ENCODE measurements at regions not wholly inside any gene's neighbourhood (a gene's known extent, or its start where the extent isn't known, plus 50 kb on each side); places are given as distances from the start of the nearest gene placed in this dataset.

- Mint-ChIP-seq H3K4me1 (peaks cover 11% of the 10 kb centered on the region), H3K27ac (no peak overlapping the region), H3K36me3 (ENCODE audit: low read depth) (no peaks in the 10 kb centered on the region), H3K9me3 (no peaks in the 10 kb centered on the region), H3K4me3 (no peak overlapping the region), H3K27me3 (ENCODE audit: low read depth, poor library complexity) (peaks cover 19% of the 10 kb centered on the region)
- no peak for TF ChIP-seq CTCF (IDR thresholded peaks at IDR 0.05)
- no peak for DNase-seq
Observed at GRCh38 chr3:160069986-160070385, 81.4 kb downstream of the IL12A start.

- no peak for TF ChIP-seq CTCF (IDR thresholded peaks at IDR 0.05)
- no peaks in the 10 kb centered on the region for H3K9me3 Mint-ChIP-seq
- H3K36me3 Mint-ChIP-seq (ENCODE audit: low read depth) = no peaks in the 10 kb centered on the region
- no peak for DNase-seq
- H3K27me3 Mint-ChIP-seq (ENCODE audit: low read depth, poor library complexity) = no peaks in the 10 kb centered on the region
- H3K27ac Mint-ChIP-seq = no peak overlapping the region
- no peak overlapping the region for H3K4me3 Mint-ChIP-seq
- H3K4me1 Mint-ChIP-seq = no peaks in the 10 kb centered on the region
Observed at GRCh38 chr3:160076519-160076918, 87.9 kb downstream of the IL12A start.

- Mint-ChIP-seq H3K9me3 (peaks cover 5% of the 10 kb centered on the region), H3K4me1 (no peaks in the 10 kb centered on the region), H3K4me3 (no peak overlapping the region), H3K27ac (no peak overlapping the region), H3K36me3 (ENCODE audit: low read depth) (no peaks in the 10 kb centered on the region), H3K27me3 (ENCODE audit: low read depth, poor library complexity) (no peaks in the 10 kb centered on the region)
- no peak for TF ChIP-seq CTCF (IDR thresholded peaks at IDR 0.05)
- DNase-seq = no peak
Observed at GRCh38 chr3:160078533-160078932, 89.9 kb downstream of the IL12A start.

- Mint-ChIP-seq H3K4me3 (no peak overlapping the region), H3K36me3 (ENCODE audit: low read depth) (no peaks in the 10 kb centered on the region), H3K4me1 (peaks cover 2% of the 10 kb centered on the region), H3K27ac (no peak overlapping the region), H3K27me3 (ENCODE audit: low read depth, poor library complexity) (no peaks in the 10 kb centered on the region), H3K9me3 (peaks cover 5% of the 10 kb centered on the region)
- no peak for DNase-seq
- TF ChIP-seq CTCF (IDR thresholded peaks at IDR 0.05) = no peak
Observed at GRCh38 chr3:160081958-160082533, 93.4 kb downstream of the IL12A start.

GRCh38 chr3:160084998-160085397 lies 96.4 kb downstream of the IL12A start:
- DNase-seq = no peak
- peaks cover 12% of the 10 kb centered on the region for H3K4me1 Mint-ChIP-seq
- no peak for TF ChIP-seq CTCF (IDR thresholded peaks at IDR 0.05)
- peaks cover 5% of the 10 kb centered on the region for H3K9me3 Mint-ChIP-seq
- no peaks in the 10 kb centered on the region for H3K36me3 Mint-ChIP-seq (ENCODE audit: low read depth)
- no peaks in the 10 kb centered on the region for H3K27me3 Mint-ChIP-seq (ENCODE audit: low read depth, poor library complexity)
- no peak overlapping the region for H3K4me3 Mint-ChIP-seq
- no peak overlapping the region for H3K27ac Mint-ChIP-seq

GRCh38 chr3:160088492-160089137 lies 100.0 kb downstream of the IL12A start:
- Mint-ChIP-seq H3K4me1 (peaks cover 12% of the 10 kb centered on the region), H3K36me3 (ENCODE audit: low read depth) (no peaks in the 10 kb centered on the region), H3K27ac (no peak overlapping the region), H3K9me3 (no peaks in the 10 kb centered on the region), H3K4me3 (no peak overlapping the region), H3K27me3 (ENCODE audit: low read depth, poor library complexity) (no peaks in the 10 kb centered on the region)
- no peak for TF ChIP-seq CTCF (IDR thresholded peaks at IDR 0.05)
- DNase-seq = no peak

Data from nephron progenitor cell (in vitro differentiated cells).